OCI-LY1 (cell line): ENCODE measurements at regions not wholly inside any gene's neighbourhood (a gene's known extent, or its start where the extent isn't known, plus 50 kb on each side); places are given as distances from the start of the nearest gene placed in this dataset.

ENCODE experiments used
- H2AFZ ChIP-seq: fragments of 200-600 bp; sonication (generic), shearing (Covaris generic); 2 replicates; pipeline ENCODE4 v1.6.0; 2014; ENCODE audit warnings: antibody characterized with exemption, mild to moderate bottlenecking, low read length
- H3F3A ChIP-seq: fragments of 200-600 bp; sonication (generic), shearing (Covaris generic); 2 replicates; pipeline ENCODE4 v1.6.0; 2014; ENCODE audit warnings: mild to moderate bottlenecking, antibody characterized with exemption, low read length, moderate library complexity; ENCODE audit not compliant: insufficient read depth
- H3K27ac ChIP-seq: fragments of 200-600 bp; sonication (generic); 2 replicates; pipeline ENCODE4 v1.5.1; 2014; ENCODE audit warnings: low read length, mixed run types, mild to moderate bottlenecking, low read depth; ENCODE audit not compliant: poor library complexity, severe bottlenecking
- H3K27me3 ChIP-seq: fragments of 200-600 bp; sonication (generic); 2 replicates; pipeline ENCODE4 v1.6.0; 2014; ENCODE audit warnings: antibody characterized with exemption, mild to moderate bottlenecking, low read length, moderate library complexity; ENCODE audit not compliant: insufficient read depth
- H3K36me3 ChIP-seq: fragments of 200-600 bp; sonication (generic); 2 replicates; pipeline ENCODE4 v1.6.1; 2014; ENCODE audit warnings: mild to moderate bottlenecking, antibody characterized with exemption, low read length, moderate library complexity, mixed read lengths; ENCODE audit not compliant: insufficient read depth
- H3K4me1 ChIP-seq: fragments of 200-600 bp; sonication (generic); 2 replicates; pipeline ENCODE4 v1.5.1; 2014; ENCODE audit warnings: mild to moderate bottlenecking, low read length, moderate library complexity; ENCODE audit not compliant: insufficient read depth, severe bottlenecking
- H3K4me2 ChIP-seq: fragments of 200-600 bp; sonication (generic), shearing (Covaris generic); 2 replicates; pipeline ENCODE4 v1.6.1; 2014; ENCODE audit warnings: low read length
- H3K4me3 ChIP-seq: fragments of 200-600 bp; sonication (generic); 2 replicates; pipeline ENCODE4 v1.5.1; 2014; ENCODE audit warnings: low read length, low read depth, mild to moderate bottlenecking, mixed read lengths; ENCODE audit not compliant: poor library complexity, severe bottlenecking
- H3K79me2 ChIP-seq: fragments of 200-600 bp; shearing (Covaris generic); 2 replicates; pipeline ENCODE4 v1.6.1; 2016; ENCODE audit warnings: mixed run types, low read length, mixed read lengths; ENCODE audit not compliant: insufficient read depth
- H3K9ac ChIP-seq: fragments of 200-600 bp; sonication (generic), shearing (Covaris generic); 2 replicates; pipeline ENCODE4 v1.6.1; 2014; ENCODE audit warnings: mild to moderate bottlenecking, low read length, mixed read lengths
- H3K9me2 ChIP-seq: fragments of 200-600 bp; sonication (generic), shearing (Covaris generic); 2 replicates; pipeline ENCODE4 v1.6.1; 2014; ENCODE audit warnings: low read depth, mild to moderate bottlenecking, low read length, mixed read lengths
- H3K9me3 ChIP-seq: fragments of 200-600 bp; shearing (Covaris generic); 2 replicates; pipeline ENCODE4 v1.6.1; 2014; ENCODE audit warnings: low read length, mixed read lengths
- H4K20me1 ChIP-seq: fragments of 200-600 bp; sonication (generic), shearing (Covaris generic); 2 replicates; pipeline ENCODE4 v1.6.0; 2016; ENCODE audit warnings: mild to moderate bottlenecking, low read length; ENCODE audit not compliant: insufficient read depth
- EZH2 ChIP-seq: fragments of 200-600 bp; sonication (generic), shearing (Covaris generic); IDR thresholded peaks from 2 replicates; pipeline ENCODE4 v1.8.0; 2017; ENCODE audit warnings: borderline replicate concordance, mixed run types, mild to moderate bottlenecking, antibody characterized with exemption, low read length, moderate library complexity, mixed read lengths
- TF ChIP-seq, protein P1 (sequence below): fragments of 200-600 bp; sonication (generic), shearing (Covaris generic); IDR thresholded peaks from 2 replicates; pipeline ENCODE4 v1.5.1; 2017; ENCODE audit warnings: mild to moderate bottlenecking, antibody characterized with exemption, low read length, moderate library complexity, mixed read lengths

- no peak for TF ChIP-seq EZH2
- TF ChIP-seq, protein P1, sequence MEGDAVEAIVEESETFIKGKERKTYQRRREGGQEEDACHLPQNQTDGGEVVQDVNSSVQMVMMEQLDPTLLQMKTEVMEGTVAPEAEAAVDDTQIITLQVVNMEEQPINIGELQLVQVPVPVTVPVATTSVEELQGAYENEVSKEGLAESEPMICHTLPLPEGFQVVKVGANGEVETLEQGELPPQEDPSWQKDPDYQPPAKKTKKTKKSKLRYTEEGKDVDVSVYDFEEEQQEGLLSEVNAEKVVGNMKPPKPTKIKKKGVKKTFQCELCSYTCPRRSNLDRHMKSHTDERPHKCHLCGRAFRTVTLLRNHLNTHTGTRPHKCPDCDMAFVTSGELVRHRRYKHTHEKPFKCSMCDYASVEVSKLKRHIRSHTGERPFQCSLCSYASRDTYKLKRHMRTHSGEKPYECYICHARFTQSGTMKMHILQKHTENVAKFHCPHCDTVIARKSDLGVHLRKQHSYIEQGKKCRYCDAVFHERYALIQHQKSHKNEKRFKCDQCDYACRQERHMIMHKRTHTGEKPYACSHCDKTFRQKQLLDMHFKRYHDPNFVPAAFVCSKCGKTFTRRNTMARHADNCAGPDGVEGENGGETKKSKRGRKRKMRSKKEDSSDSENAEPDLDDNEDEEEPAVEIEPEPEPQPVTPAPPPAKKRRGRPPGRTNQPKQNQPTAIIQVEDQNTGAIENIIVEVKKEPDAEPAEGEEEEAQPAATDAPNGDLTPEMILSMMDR, result no peak
- H3K4me1 ChIP-seq, result no peaks in the 10 kb centered on the region
- H3K36me3 ChIP-seq, result no peaks in the 10 kb centered on the region
- H3K27me3 ChIP-seq, result no peaks in the 10 kb centered on the region
- no peak overlapping the region for H2AFZ ChIP-seq
- no peaks in the 10 kb centered on the region for H3K79me2 ChIP-seq
- H3K4me2 ChIP-seq, result no peak overlapping the region
- H4K20me1 ChIP-seq, result no peaks in the 10 kb centered on the region
- H3K9ac ChIP-seq, result no peak overlapping the region
- H3K9me2 ChIP-seq, result no peaks in the 10 kb centered on the region
- no peak overlapping the region for H3K4me3 ChIP-seq
- no peak overlapping the region for H3K27ac ChIP-seq
- H3K9me3 ChIP-seq, result no peaks in the 10 kb centered on the region
- H3F3A ChIP-seq, result no peaks in the 10 kb centered on the region
Observed at GRCh38 chr14:66163023-66163422, 323.1 kb upstream of the CCDC196 start.

DNA sequence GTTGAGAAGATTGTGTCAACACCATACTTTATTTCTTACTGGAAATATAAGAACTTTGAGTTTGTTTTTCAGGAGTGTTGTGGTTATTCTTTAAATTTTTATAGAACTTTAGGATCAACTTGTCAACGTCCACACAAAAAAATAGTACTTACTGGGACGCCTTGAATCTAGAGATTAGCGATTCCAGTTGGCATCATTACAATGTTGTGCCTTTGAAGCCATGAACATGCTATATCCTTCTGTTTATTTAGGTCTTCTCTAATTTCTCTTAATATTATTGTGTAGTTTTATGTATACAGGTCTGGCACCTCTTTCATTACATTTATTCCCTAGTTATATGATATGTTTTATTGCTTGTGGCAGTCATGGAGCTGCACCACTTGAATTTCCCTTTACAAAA is 320.8 kb upstream of the CCDC196 start:
- Histone ChIP-seq H3K9me2 (no peaks in the 10 kb centered on the region), H3F3A (no peaks in the 10 kb centered on the region), H3K9me3 (no peaks in the 10 kb centered on the region), H3K4me3 (no peak overlapping the region), H3K4me1 (no peaks in the 10 kb centered on the region), H3K27ac (no peak overlapping the region), H4K20me1 (no peaks in the 10 kb centered on the region), H3K4me2 (no peak overlapping the region), H3K9ac (no peak overlapping the region), H3K27me3 (no peaks in the 10 kb centered on the region), H3K79me2 (no peaks in the 10 kb centered on the region), H2AFZ (no peak overlapping the region), H3K36me3 (no peaks in the 10 kb centered on the region)
- TF ChIP-seq, protein P1, result no peak

GRCh38 chr14:66174453-66174891 is 311.7 kb upstream of the CCDC196 start:
- no peaks in the 10 kb centered on the region for H4K20me1 ChIP-seq
- H3K79me2 ChIP-seq, result no peaks in the 10 kb centered on the region
- no peak overlapping the region for H3K4me3 ChIP-seq
- no peak overlapping the region for H2AFZ ChIP-seq
- H3K27me3 ChIP-seq, result no peaks in the 10 kb centered on the region
- no peaks in the 10 kb centered on the region for H3K4me1 ChIP-seq
- no peak overlapping the region for H3K9ac ChIP-seq
- H3K36me3 ChIP-seq, result no peaks in the 10 kb centered on the region
- no peak overlapping the region for H3K4me2 ChIP-seq
- H3K27ac ChIP-seq, result no peak overlapping the region
- no peaks in the 10 kb centered on the region for H3F3A ChIP-seq
- H3K9me3 ChIP-seq, result no peaks in the 10 kb centered on the region
- TF ChIP-seq, protein P1, result no peak
- TF ChIP-seq EZH2, result no peak
- no peaks in the 10 kb centered on the region for H3K9me2 ChIP-seq
